ENCODE measurements at regions not wholly inside any gene's neighbourhood (a gene's known extent, or its start where the extent isn't known, plus 50 kb on each side); places are given as distances from the start of the nearest gene placed in this dataset.

GRCh38 chr1:234778221-234779159 lies 168.5 kb upstream of the IRF2BP2 start:
- Histone ChIP-seq H3K36me3 (ENCODE audit: control insufficient read depth, insufficient read depth, low read length) (no peaks in the 10 kb centered on the region), H3K4me3 (replicated peaks; ENCODE audit: low read depth, low read length) (no peak overlapping the region), H3K27me3 (replicated peaks; ENCODE audit: control insufficient read depth, insufficient read depth, low read length) (peaks cover 8% of the 10 kb centered on the region)
- TF ChIP-seq CTCF (IDR thresholded peaks at IDR 0.05; ENCODE audit: insufficient read depth, low read length, poor library complexity, severe bottlenecking) = no peak
- no peak for DNase-seq (ENCODE audit: extremely low read depth, insufficient read length)

- DNase-seq (ENCODE audit: extremely low read depth, insufficient read length) = no peak
- no peak for TF ChIP-seq CTCF (IDR thresholded peaks at IDR 0.05; ENCODE audit: insufficient read depth, low read length, poor library complexity, severe bottlenecking)
- Histone ChIP-seq H3K4me3 (replicated peaks; ENCODE audit: low read depth, low read length) (no peak overlapping the region), H3K27me3 (replicated peaks; ENCODE audit: control insufficient read depth, insufficient read depth, low read length) (peaks cover 8% of the 10 kb centered on the region), H3K36me3 (ENCODE audit: control insufficient read depth, insufficient read depth, low read length) (no peaks in the 10 kb centered on the region)
These were observed 167.9 kb upstream of the IRF2BP2 start for GRCh38 chr1:234777856-234778220.

GRCh38 chr1:234776876-234777855 lies 167.2 kb upstream of the IRF2BP2 start:
- peaks cover 8% of the 10 kb centered on the region for H3K27me3 ChIP-seq (replicated peaks; ENCODE audit: control insufficient read depth, insufficient read depth, low read length)
- H3K4me3 ChIP-seq (replicated peaks; ENCODE audit: low read depth, low read length) = no peak overlapping the region
- TF ChIP-seq CTCF (IDR thresholded peaks at IDR 0.05; ENCODE audit: insufficient read depth, low read length, poor library complexity, severe bottlenecking) = no peak
- H3K36me3 ChIP-seq (ENCODE audit: control insufficient read depth, insufficient read depth, low read length) = no peaks in the 10 kb centered on the region
- DNase-seq (ENCODE audit: extremely low read depth, insufficient read length) = no peak

GRCh38 chr1:234776256-234776875 lies 166.4 kb upstream of the IRF2BP2 start:
- H3K27me3 ChIP-seq (replicated peaks; ENCODE audit: control insufficient read depth, insufficient read depth, low read length) = peaks cover 8% of the 10 kb centered on the region
- DNase-seq (ENCODE audit: extremely low read depth, insufficient read length) = no peak
- H3K36me3 ChIP-seq (ENCODE audit: control insufficient read depth, insufficient read depth, low read length) = no peaks in the 10 kb centered on the region
- H3K4me3 ChIP-seq (replicated peaks; ENCODE audit: low read depth, low read length) = no peak overlapping the region
- no peak for TF ChIP-seq CTCF (IDR thresholded peaks at IDR 0.05; ENCODE audit: insufficient read depth, low read length, poor library complexity, severe bottlenecking)

GRCh38 chr1:234775477-234776246 lies 165.7 kb upstream of the IRF2BP2 start:
- H3K4me3 ChIP-seq (replicated peaks; ENCODE audit: low read depth, low read length) = no peak overlapping the region
- DNase-seq (ENCODE audit: extremely low read depth, insufficient read length) = no peak
- H3K27me3 ChIP-seq (replicated peaks; ENCODE audit: control insufficient read depth, insufficient read depth, low read length) = peaks cover 8% of the 10 kb centered on the region
- H3K36me3 ChIP-seq (ENCODE audit: control insufficient read depth, insufficient read depth, low read length) = no peaks in the 10 kb centered on the region
- TF ChIP-seq CTCF (IDR thresholded peaks at IDR 0.05; ENCODE audit: insufficient read depth, low read length, poor library complexity, severe bottlenecking) = no peak

Measured in GM06990 (cell line).